Right atrium auricular region (tissue), 2 donors: ENCODE measurements at regions not wholly inside any gene's neighbourhood (a gene's known extent, or its start where the extent isn't known, plus 50 kb on each side); places are given as distances from the start of the nearest gene placed in this dataset.

Experiments
- DNase-seq: peaks from one replicate; pipeline ENCODE4 v3.0.0-alpha.2; 2019; ENCODE audit warnings: low spot score
- H3K27ac ChIP-seq, 2 donors: fragments of 200-600 bp; sonication (generic); 1 replicate in 1 of 2; 2 replicates in 1 of 2; pipeline ENCODE4 v1.5.1; 2016 to 2019
- H3K27me3 ChIP-seq, 2 donors: fragments of 200-600 bp; sonication (generic); one replicate each; pipeline versions ENCODE4 v1.5.1 to v1.6.0; 2017 to 2019
- H3K36me3 ChIP-seq: fragments of 200-600 bp; sonication (generic); one replicate; pipeline ENCODE4 v1.5.1; 2016
- H3K4me1 ChIP-seq, 2 donors: fragments of 200-600 bp; sonication (generic); one replicate each; pipeline versions ENCODE4 v1.5.1 to v1.6.0; 2017 to 2019
- H3K4me3 ChIP-seq, 2 donors: fragments of 200-600 bp; sonication (generic); 1 replicate in 1 of 2; 2 replicates in 1 of 2; pipeline ENCODE4 v1.5.1; 2017 to 2019; ENCODE audit warnings: mild to moderate bottlenecking in 1 of 2, moderate library complexity in 1 of 2
- H3K9me3 ChIP-seq, 2 donors: fragments of 200-600 bp; sonication (generic); one replicate each; pipeline ENCODE4 v1.5.1; 2019
- TF ChIP-seq, protein P1 (sequence below), 2 donors: fragments of 200-600 bp; sonication (generic); IDR thresholded peaks; one replicate each; pipeline ENCODE4 v1.5.1; 2019; ENCODE audit warnings: antibody characterized with exemption in 2 of 2

DNA sequence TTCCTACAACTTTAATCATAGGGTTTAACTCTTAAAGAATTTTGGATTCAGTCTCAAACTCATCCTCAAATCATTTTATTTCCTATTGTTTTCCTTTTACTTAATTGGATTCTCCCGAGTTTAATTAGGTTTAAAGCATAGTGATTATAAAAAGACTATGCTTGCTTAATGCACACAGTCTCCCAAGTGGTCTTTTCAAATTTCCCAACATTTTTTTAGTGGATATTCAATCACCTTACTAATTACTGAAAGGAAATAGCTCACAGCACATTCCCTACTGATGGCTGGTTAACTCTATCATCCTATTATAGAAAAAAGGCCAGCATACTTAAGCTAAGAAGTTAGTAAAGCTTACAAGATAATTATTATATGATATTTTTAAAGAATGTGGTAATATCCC, 170.6 kb downstream of the PRDM9 start:
- no peak for DNase-seq
- no peaks in the 10 kb centered on the region for H3K36me3 ChIP-seq
- no peaks in the 10 kb centered on the region for H3K4me1 ChIP-seq
- no peak overlapping the region for H3K4me3 ChIP-seq
- no peaks in the 10 kb centered on the region for H3K9me3 ChIP-seq
- no peak overlapping the region for H3K27ac ChIP-seq
- H3K27me3 ChIP-seq = no peaks in the 10 kb centered on the region
- TF ChIP-seq, protein P1, sequence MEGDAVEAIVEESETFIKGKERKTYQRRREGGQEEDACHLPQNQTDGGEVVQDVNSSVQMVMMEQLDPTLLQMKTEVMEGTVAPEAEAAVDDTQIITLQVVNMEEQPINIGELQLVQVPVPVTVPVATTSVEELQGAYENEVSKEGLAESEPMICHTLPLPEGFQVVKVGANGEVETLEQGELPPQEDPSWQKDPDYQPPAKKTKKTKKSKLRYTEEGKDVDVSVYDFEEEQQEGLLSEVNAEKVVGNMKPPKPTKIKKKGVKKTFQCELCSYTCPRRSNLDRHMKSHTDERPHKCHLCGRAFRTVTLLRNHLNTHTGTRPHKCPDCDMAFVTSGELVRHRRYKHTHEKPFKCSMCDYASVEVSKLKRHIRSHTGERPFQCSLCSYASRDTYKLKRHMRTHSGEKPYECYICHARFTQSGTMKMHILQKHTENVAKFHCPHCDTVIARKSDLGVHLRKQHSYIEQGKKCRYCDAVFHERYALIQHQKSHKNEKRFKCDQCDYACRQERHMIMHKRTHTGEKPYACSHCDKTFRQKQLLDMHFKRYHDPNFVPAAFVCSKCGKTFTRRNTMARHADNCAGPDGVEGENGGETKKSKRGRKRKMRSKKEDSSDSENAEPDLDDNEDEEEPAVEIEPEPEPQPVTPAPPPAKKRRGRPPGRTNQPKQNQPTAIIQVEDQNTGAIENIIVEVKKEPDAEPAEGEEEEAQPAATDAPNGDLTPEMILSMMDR (IDR thresholded peaks at IDR 0.05) = no peak

DNA sequence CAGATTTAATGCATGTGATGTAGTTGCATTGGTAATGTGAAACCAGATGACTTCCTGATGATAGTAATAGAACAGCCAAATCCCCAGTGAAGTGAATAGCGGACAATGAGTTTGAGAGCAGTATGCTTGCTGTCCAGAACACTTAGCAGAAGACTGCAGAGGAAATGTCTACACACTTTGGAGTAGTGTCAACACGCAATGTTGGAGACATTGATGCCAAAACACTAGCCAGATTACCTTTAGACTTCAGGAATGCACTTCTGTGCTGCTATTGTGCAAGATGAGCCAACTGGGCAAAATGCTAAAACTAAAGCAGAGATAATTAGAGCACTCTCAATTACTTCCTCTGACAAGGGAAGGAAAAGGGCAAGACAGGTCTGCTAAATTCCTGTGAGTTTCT, 176.7 kb downstream of the PRDM9 start:
- H3K27ac ChIP-seq = no peak overlapping the region
- H3K9me3 ChIP-seq = no peaks in the 10 kb centered on the region
- H3K4me3 ChIP-seq = no peak overlapping the region
- H3K27me3 ChIP-seq = no peaks in the 10 kb centered on the region
- TF ChIP-seq, protein P1 (IDR thresholded peaks at IDR 0.05) = no peak
- H3K4me1 ChIP-seq = no peaks in the 10 kb centered on the region
- no peak for DNase-seq
- no peaks in the 10 kb centered on the region for H3K36me3 ChIP-seq

DNA sequence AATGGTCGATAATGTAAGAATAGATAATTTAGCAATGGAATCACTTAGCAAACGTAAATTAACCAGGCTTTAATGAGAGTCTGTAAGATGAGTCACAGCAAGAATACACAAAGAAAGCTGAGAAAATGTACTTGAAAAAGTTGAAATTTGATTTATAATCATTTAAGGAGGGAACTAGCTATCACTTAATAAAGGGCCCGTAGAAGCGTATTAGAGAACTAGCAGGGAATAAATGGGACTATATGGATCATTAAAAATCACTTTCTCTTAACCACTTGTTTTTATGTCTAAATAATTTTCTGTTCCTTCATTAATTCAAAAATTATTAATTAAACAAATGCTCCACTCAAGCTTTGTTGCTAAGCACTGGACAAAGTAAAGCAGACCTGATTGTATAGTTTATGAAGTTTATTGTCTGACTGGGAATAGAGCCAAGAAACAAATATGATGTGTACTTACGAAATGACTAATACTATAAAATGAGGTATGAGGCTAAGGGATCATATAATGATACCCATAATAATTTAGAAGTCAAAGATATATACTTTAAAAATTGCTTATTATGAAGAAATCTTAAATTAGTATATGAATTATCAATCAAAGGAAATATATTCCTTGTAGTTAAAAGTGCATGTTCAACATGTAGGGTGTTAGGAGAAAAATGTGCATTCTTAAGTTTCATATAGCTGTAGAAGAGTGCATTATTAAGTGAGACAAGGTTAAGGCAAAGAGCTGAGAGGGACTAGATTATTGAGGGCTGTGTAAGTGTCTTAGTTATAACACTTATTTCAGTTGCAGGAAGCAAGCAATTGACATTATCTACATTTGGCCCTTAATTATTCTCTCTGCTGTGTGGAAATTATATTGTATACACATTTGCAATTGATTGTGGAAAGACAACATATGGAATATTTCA, 196.8 kb downstream of the PRDM9 start:
- H3K27me3 ChIP-seq = no peaks in the 10 kb centered on the region
- no peak for DNase-seq
- TF ChIP-seq, protein P1 (IDR thresholded peaks at IDR 0.05) = no peak
- no peak overlapping the region for H3K4me3 ChIP-seq
- no peaks in the 10 kb centered on the region for H3K36me3 ChIP-seq
- no peaks in the 10 kb centered on the region for H3K4me1 ChIP-seq
- H3K9me3 ChIP-seq = no peaks in the 10 kb centered on the region
- no peak overlapping the region for H3K27ac ChIP-seq

DNA sequence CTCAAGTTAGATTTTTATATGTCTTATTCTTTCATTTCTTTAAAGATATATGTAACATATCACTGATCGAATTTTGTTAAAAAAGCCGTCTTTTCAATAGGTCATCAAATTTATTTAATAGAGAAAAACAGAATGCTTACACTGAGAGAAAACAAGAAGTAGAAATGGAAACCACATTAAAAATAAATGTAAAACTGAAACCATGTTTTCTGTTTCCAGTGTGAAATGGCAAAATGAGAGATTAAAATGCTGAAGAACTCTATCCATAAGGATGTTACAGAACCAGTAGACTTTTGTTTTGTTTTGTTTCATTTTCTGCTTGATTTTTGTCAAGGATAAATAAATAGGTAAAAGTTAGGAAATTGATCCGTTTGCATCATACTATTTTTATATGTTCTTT, 210.1 kb downstream of the PRDM9 start:
- no peaks in the 10 kb centered on the region for H3K36me3 ChIP-seq
- H3K4me3 ChIP-seq = no peak overlapping the region
- no peak overlapping the region for H3K27ac ChIP-seq
- H3K27me3 ChIP-seq = no peaks in the 10 kb centered on the region
- no peaks in the 10 kb centered on the region for H3K4me1 ChIP-seq
- TF ChIP-seq, protein P1 (IDR thresholded peaks at IDR 0.05) = no peak
- H3K9me3 ChIP-seq = no peaks in the 10 kb centered on the region
- DNase-seq = no peak

DNA sequence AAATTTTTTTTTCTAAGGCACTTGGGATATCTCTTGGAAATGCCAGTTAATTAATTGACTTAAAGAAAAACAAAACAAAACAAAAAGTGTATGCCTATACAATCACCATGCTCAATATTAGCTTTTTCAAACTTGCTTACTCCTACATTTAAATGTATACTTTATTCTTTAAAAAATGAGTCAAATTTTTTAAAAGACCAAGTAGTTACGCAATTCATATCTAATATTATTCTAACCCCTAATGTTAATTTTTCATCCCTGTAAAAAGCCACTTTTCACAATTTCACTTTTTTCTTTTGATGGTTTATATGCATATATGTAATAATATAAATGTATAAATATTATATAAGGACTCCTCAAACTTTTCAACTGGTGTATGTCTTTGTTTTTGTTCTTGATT, 211.2 kb downstream of the PRDM9 start:
- H3K9me3 ChIP-seq = no peaks in the 10 kb centered on the region
- no peaks in the 10 kb centered on the region for H3K27me3 ChIP-seq
- TF ChIP-seq, protein P1 (IDR thresholded peaks at IDR 0.05) = no peak
- no peaks in the 10 kb centered on the region for H3K4me1 ChIP-seq
- H3K27ac ChIP-seq = no peak overlapping the region
- no peak for DNase-seq
- no peaks in the 10 kb centered on the region for H3K36me3 ChIP-seq
- no peak overlapping the region for H3K4me3 ChIP-seq
